ENCODE measurements at regions not wholly inside any gene's neighbourhood (a gene's known extent, or its start where the extent isn't known, plus 50 kb on each side); places are given as distances from the start of the nearest gene placed in this dataset.

- ChIA-PET POLR2A (no interaction called here), CTCF (no interaction called here)
- TF ChIP-seq, protein P1, sequence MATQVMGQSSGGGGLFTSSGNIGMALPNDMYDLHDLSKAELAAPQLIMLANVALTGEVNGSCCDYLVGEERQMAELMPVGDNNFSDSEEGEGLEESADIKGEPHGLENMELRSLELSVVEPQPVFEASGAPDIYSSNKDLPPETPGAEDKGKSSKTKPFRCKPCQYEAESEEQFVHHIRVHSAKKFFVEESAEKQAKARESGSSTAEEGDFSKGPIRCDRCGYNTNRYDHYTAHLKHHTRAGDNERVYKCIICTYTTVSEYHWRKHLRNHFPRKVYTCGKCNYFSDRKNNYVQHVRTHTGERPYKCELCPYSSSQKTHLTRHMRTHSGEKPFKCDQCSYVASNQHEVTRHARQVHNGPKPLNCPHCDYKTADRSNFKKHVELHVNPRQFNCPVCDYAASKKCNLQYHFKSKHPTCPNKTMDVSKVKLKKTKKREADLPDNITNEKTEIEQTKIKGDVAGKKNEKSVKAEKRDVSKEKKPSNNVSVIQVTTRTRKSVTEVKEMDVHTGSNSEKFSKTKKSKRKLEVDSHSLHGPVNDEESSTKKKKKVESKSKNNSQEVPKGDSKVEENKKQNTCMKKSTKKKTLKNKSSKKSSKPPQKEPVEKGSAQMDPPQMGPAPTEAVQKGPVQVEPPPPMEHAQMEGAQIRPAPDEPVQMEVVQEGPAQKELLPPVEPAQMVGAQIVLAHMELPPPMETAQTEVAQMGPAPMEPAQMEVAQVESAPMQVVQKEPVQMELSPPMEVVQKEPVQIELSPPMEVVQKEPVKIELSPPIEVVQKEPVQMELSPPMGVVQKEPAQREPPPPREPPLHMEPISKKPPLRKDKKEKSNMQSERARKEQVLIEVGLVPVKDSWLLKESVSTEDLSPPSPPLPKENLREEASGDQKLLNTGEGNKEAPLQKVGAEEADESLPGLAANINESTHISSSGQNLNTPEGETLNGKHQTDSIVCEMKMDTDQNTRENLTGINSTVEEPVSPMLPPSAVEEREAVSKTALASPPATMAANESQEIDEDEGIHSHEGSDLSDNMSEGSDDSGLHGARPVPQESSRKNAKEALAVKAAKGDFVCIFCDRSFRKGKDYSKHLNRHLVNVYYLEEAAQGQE (IDR thresholded peaks at IDR 0.05; ENCODE audit: insufficient read depth in 1 of 2, low read depth in 2 of 2, low read length in 1 of 2): no peak
- TF ChIP-seq CTCF (IDR thresholded peaks at IDR 0.05): no peak
- no peak for TF ChIP-seq SIN3A (IDR thresholded peaks at IDR 0.05; ENCODE audit: borderline replicate concordance, insufficient read depth, low read depth, low read length)
- no peak for TF ChIP-seq POLR2AphosphoS5 (IDR thresholded peaks at IDR 0.05; ENCODE audit: low read depth, low read length)
- TF ChIP-seq TCF7L2 (IDR thresholded peaks at IDR 0.05; ENCODE audit: low read depth, low read length): no peak
- DNase-seq (ENCODE audit: low read depth, low spot score) (no peak), ATAC-seq (no peak)
- Histone ChIP-seq H3K4me1 (ENCODE audit: control insufficient read depth, insufficient read depth, low read length) (no peaks in the 10 kb centered on the region), H3K27me3 (ENCODE audit: control insufficient read depth, insufficient read depth, low read length) (no peaks in the 10 kb centered on the region), H3K9me3 (ENCODE audit: control insufficient read depth, insufficient read depth, low read depth, low read length) (no peaks in the 10 kb centered on the region), H3K4me3 (ENCODE audit: low read depth in 2 of 2, low read length in 2 of 2) (no peak overlapping the region), H3K36me3 (ENCODE audit: control insufficient read depth, insufficient read depth, low read length) (no peaks in the 10 kb centered on the region), H3K27ac (ENCODE audit: low read length) (no peak overlapping the region)
- in situ Hi-C loops (cut with HindIII; ENCODE audit: low pct_unique_long_range_greater_than_20kb, low sequenced_read_pairs): no loop called here
- intact Hi-C loops (cut with micrococcal nuclease; ENCODE audit: unreplicated experiment): no loop called here
- BruUV-seq (replicated peaks): no TSS peak
Observed at GRCh38 chr3:146337991-146338390, 87.1 kb upstream of the PLSCR4 start.

- Histone ChIP-seq H3K9me3 (ENCODE audit: control insufficient read depth, insufficient read depth, low read depth, low read length) (no peaks in the 10 kb centered on the region), H3K27ac (ENCODE audit: low read length) (no peak overlapping the region), H3K4me1 (ENCODE audit: control insufficient read depth, insufficient read depth, low read length) (no peaks in the 10 kb centered on the region), H3K4me3 (ENCODE audit: low read depth in 2 of 2, low read length in 2 of 2) (no peak overlapping the region), H3K27me3 (ENCODE audit: control insufficient read depth, insufficient read depth, low read length) (no peaks in the 10 kb centered on the region), H3K36me3 (ENCODE audit: control insufficient read depth, insufficient read depth, low read length) (no peaks in the 10 kb centered on the region)
- TF ChIP-seq POLR2AphosphoS5 (IDR thresholded peaks at IDR 0.05; ENCODE audit: low read depth, low read length) (no peak), CTCF (IDR thresholded peaks at IDR 0.05) (no peak), SIN3A (IDR thresholded peaks at IDR 0.05; ENCODE audit: borderline replicate concordance, insufficient read depth, low read depth, low read length) (no peak), TCF7L2 (IDR thresholded peaks at IDR 0.05; ENCODE audit: low read depth, low read length) (no peak)
- TF ChIP-seq, protein P1 (IDR thresholded peaks at IDR 0.05; ENCODE audit: insufficient read depth in 1 of 2, low read depth in 2 of 2, low read length in 1 of 2): no peak
- CTCF ChIA-PET: no interaction called here
- DNase-seq (ENCODE audit: low read depth, low spot score): no peak
- no TSS peak for BruUV-seq (replicated peaks)
- intact Hi-C loops (cut with micrococcal nuclease; ENCODE audit: unreplicated experiment) (no loop called here), in situ Hi-C loops (cut with HindIII; ENCODE audit: low pct_unique_long_range_greater_than_20kb, low sequenced_read_pairs) (no loop called here)
- POLR2A ChIA-PET: no interaction called here
- no peak for ATAC-seq
Observed at GRCh38 chr3:146335386-146335785, 84.5 kb upstream of the PLSCR4 start.

Measured in Panc1 (cell line).